NCI-H526 treated with DMSO at 0.1 percent for 48 hours (cell line): ENCODE measurements at regions not wholly inside any gene's neighbourhood (a gene's known extent, or its start where the extent isn't known, plus 50 kb on each side); places are given as distances from the start of the nearest gene placed in this dataset.
"Not testable (repeated sequence)": the region's sequence is repeated elsewhere in the genome, so short reads cannot be mapped to it uniquely, and the experiment has no call there.

Source experiments
- DNase-seq: peaks from one replicate; lab custom pipeline; 2025; lab: John Stamatoyannopoulos, UW

- no peak for DNase-seq
Measured at GRCh38 chr18:64407606-64408005, 258.7 kb upstream of the LINC00305 start.

- no peak for DNase-seq
Measured at GRCh38 chr18:64405161-64405560, 256.3 kb upstream of the LINC00305 start.

GRCh38 chr18:64403784-64404503 lies 255.1 kb upstream of the LINC00305 start:
- no peak for DNase-seq

GRCh38 chr18:64402636-64403035 lies 253.7 kb upstream of the LINC00305 start:
- no peak for DNase-seq

- DNase-seq: no peak
Measured at GRCh38 chr18:64401268-64402060, 252.6 kb upstream of the LINC00305 start.

- DNase-seq: no peak
Measured at GRCh38 chr18:64399566-64399965, 250.7 kb upstream of the LINC00305 start.

GRCh38 chr18:64398320-64398719 lies 249.4 kb upstream of the LINC00305 start:
- DNase-seq: no peak

- DNase-seq: no peak
Measured at GRCh38 chr18:64392202-64392601, 243.3 kb upstream of the LINC00305 start.

- DNase-seq: no peak
Measured at GRCh38 chr18:64384101-64384500, 235.2 kb upstream of the LINC00305 start.

DNA sequence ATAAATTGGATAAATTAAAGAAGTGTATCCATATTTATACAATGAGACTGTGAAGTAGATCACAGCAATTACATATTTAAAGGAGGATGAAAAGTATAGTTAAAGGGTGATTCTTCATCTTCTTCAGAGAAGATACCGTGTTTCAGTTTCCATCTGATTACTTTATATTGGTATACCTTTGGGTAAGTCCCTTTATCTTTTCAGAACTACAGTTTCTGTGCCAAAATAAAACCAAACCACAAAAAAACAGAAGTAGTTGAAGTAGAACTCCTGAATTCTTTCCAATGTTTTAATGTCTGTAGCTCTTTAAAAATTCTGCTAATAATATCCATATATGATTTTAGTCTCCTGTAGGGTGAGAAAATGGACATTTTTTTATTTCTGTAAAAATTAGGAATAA lies 231.2 kb upstream of the LINC00305 start:
- DNase-seq: no peak

DNA sequence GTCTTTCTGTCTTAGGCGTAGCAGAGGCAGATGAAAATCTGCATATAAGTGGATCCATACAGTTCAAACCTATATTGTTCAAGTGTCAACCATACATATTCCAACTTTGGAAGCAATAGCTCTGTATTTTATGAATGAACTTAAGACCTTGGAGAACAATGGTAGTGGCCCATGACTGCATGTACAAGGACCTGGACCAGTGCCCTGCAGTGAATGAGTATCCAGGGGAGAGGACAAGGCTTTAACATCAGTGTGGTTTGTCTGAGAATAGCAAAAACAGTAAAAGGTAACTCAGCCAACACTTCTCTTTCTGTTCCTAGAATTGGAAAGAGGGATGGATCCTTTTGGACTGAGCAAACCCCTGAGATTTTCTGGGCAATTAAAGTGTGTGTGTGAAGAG lies 230.8 kb upstream of the LINC00305 start:
- no peak for DNase-seq

DNA sequence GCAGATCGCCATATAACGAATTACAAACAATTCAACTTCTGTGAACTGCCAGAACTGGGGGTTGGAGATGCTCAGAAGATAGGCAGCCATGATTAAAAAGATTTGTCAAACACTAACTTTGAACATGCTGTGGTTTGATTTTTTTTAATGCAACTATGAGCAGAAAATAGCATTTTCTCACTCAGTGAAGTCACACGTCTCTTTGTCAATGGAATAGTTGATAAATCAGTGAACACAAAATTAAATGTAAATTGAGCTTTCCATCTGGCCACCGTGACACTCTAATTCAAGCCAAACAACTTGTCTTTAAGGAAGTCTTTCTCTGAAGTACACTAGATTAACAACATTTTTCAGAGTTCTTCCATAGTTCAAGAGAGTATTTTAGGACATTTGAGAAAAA lies 228.6 kb upstream of the LINC00305 start:
- DNase-seq: no peak

DNA sequence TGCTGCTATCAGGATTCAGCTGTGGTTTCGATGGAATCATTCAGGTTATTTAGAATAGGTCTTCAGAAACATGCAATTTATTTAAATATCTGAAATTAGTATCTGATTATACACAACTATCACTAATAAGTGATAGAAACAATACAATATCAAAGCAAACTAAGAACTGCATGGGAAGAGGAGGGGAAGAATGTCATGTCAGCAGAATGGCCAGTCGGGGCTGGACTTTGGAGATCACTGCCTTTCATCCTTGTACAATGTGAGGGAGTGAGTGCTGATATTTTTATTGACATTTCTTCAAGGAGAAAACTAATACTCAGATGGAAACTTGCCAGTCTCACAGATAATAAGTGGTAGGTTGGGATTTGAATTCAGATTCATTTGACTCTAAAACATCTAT lies 224.0 kb upstream of the LINC00305 start:
- DNase-seq: no peak

GRCh38 chr18:64369830-64370440 lies 221.0 kb upstream of the LINC00305 start:
- DNase-seq: not testable (repeated sequence)

DNA sequence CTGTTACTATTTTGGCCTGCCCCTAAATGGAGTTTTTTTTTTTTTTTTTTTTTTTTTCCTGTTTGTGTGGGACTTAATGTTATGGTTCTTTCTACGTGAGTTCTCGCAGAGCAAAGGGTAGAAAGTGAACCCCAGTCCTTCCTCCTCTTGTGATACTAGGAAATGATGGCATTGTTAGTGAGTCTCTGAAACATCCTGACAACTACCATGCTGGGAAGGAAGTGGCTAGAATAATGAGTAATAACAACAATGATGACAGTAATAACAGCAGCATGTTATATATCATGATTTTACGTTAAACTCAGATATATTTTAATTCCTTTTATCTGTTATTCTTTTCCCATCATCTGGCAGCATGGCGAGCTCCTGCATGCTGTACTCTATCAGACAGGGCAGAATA lies 216.2 kb upstream of the LINC00305 start:
- DNase-seq: no peak

DNA sequence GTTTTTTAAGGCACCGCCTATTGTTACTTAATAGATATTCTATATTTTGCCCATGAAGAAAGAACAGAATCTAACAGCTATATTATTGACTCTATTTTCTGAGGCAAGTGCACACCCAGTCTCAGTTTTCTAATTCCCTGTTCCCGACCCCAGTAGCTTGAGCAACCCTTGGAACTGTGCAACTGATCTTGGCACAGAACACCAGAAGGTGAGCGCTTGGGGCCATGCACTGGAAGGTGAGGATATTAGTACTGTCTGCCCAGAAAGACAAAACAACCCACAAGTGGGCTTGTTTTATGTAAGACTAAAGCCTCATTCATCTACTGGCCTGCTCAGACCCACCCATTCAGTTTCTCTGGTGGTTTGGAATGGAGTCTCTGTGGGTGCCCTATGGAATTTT lies 188.8 kb upstream of the LINC00305 start:
- no peak for DNase-seq

GRCh38 chr18:64337018-64337417 lies 188.1 kb upstream of the LINC00305 start:
- DNase-seq: no peak

DNA sequence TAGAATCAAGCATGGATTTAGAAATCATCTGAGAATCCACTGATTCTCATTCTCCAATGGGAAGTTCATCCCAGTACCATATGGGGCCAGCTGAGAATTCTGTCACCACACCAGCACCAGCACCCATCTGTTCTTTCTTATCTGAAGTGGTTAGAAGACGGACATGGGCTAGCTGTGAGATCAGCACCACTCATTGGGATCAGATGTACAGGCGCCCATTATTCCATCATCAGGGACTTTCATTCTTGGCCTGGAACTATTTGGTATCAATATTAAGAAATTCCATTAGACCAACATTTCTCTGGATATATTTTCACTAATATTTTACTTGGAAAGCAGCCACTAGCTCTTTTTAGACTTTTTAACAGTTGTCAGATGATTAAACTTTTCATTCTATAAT lies 185.9 kb upstream of the LINC00305 start:
- no peak for DNase-seq

DNA sequence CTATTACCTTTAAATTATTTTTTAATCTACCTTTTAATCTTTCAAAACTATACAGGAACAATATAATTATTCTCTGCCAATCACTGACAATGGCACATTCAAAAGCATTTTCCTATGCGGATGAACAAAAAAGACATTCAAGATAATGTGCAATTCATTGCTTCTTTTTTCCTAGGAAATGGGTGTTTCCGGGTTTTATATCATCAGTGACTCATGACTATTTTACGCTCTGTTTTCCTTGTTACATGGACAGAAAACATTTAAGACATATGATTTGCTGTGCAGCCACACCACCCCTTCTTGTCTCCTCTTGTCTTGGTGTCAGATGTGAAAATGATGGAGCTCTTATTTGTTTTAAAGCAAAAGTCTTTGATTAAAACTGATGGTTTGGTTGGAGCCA lies 184.7 kb upstream of the LINC00305 start:
- DNase-seq: no peak

DNA sequence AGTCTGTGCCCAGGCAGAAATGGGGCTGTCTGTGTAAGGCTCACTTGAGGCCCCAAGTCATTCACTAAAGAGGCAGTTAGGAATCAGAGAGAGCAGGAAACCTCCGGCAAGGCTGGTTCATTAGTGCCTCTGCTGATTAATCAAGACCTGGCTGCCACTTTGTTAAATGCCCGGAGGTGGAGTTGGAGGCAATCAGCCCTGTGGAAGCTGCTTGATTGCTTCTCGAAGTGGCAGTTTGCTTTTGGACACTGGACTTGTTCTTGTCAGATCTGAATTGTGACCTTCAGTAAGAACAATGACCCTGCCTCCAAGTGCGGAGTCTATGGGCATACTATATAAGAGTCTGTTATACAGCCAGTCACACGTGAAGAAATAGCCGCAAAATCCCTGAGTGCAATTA lies 183.9 kb upstream of the LINC00305 start:
- DNase-seq: no peak

GRCh38 chr18:64331419-64331818 lies 182.5 kb upstream of the LINC00305 start:
- no peak for DNase-seq

- no peak for DNase-seq
Measured at GRCh38 chr18:64330931-64331330, 182.0 kb upstream of the LINC00305 start.

GRCh38 chr18:64330161-64330560 lies 181.3 kb upstream of the LINC00305 start:
- no peak for DNase-seq
